T-helper 2 cell (primary cell): ENCODE measurements at regions not wholly inside any gene's neighbourhood (a gene's known extent, or its start where the extent isn't known, plus 50 kb on each side); places are given as distances from the start of the nearest gene placed in this dataset.
"Not testable (repeated sequence)": the region's sequence is repeated elsewhere in the genome, so short reads cannot be mapped to it uniquely, and the experiment has no call there.

Experiments
- DNase-seq, 5 experiments: peaks; one replicate each; pipeline versions ENCODE4 v3.0.0 to v3.0.0-alpha.2; 2012 to 2022

- no peak for DNase-seq
Measured at GRCh38 chr20:53891306-53891894, 179.0 kb downstream of the BCAS1 start.

GRCh38 chr20:53890443-53891305 lies 179.7 kb downstream of the BCAS1 start:
- no peak for DNase-seq

- DNase-seq: no peak
Measured at GRCh38 chr20:53889411-53890148, 180.8 kb downstream of the BCAS1 start.

- DNase-seq: no peak
Measured at GRCh38 chr20:53888951-53889350, 181.4 kb downstream of the BCAS1 start.

- no peak for DNase-seq
Measured at GRCh38 chr20:53888510-53888909, 181.9 kb downstream of the BCAS1 start.

GRCh38 chr20:53887973-53888372 lies 182.4 kb downstream of the BCAS1 start:
- no peak for DNase-seq

- DNase-seq: peak in 2 of 5 experiments; percentile 25 to 27
Measured at GRCh38 chr20:53884859-53885541, 185.4 kb downstream of the BCAS1 start.

GRCh38 chr20:53883098-53883911 lies 187.1 kb downstream of the BCAS1 start:
- DNase-seq: no peak

- DNase-seq: not testable (repeated sequence)
Measured at GRCh38 chr20:53882438-53882986, 187.9 kb downstream of the BCAS1 start.

- DNase-seq: no peak
Measured at GRCh38 chr20:53881362-53881761, 189.0 kb downstream of the BCAS1 start.

GRCh38 chr20:53880108-53880641 lies 190.2 kb downstream of the BCAS1 start:
- DNase-seq: no peak

GRCh38 chr20:53879048-53879684 lies 191.2 kb downstream of the BCAS1 start:
- no peak for DNase-seq

GRCh38 chr20:53878262-53879047 lies 191.9 kb downstream of the BCAS1 start:
- no peak for DNase-seq

- no peak for DNase-seq
Measured at GRCh38 chr20:53876956-53877355, 193.4 kb downstream of the BCAS1 start.

- no peak for DNase-seq
Measured at GRCh38 chr20:53876470-53876869, 193.9 kb downstream of the BCAS1 start.

- DNase-seq: no peak
Measured at GRCh38 chr20:53875452-53875851, 194.9 kb downstream of the BCAS1 start.

- no peak for DNase-seq
Measured at GRCh38 chr20:53874706-53875105, 195.7 kb downstream of the BCAS1 start.

- DNase-seq: no peak
Measured at GRCh38 chr20:53874104-53874503, 196.3 kb downstream of the BCAS1 start.

- no peak for DNase-seq
Measured at GRCh38 chr20:53873230-53873604, 197.2 kb downstream of the BCAS1 start.
